ENCODE measurements at regions not wholly inside any gene's neighbourhood (a gene's known extent, or its start where the extent isn't known, plus 50 kb on each side); places are given as distances from the start of the nearest gene placed in this dataset.

DNA sequence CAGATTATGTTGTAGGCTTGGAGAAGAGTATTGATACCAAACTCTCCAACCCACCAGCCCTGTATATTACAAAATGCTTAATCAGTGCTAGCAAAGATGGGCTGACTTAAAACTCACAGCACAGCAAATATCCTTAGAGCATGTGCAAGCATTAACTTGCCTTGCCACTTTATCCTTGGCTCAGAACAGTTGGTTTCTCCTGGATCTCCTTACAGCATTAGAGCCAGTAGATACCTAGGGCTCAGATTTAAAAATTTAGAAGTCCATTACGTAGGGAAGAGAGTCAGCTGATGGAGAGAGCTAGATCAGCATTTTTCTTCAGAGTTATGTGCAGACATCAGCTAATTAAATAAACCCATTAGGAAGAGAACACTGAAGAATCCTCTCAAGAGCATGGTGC is 198.5 kb upstream of the ZBED5 start:
- TF ChIP-seq EZH2phosphoT487 (IDR thresholded peaks at IDR 0.05; ENCODE audit: insufficient read depth, low read depth): no peak
- no peak for TF ChIP-seq EZH2 (IDR thresholded peaks at IDR 0.05; ENCODE audit: insufficient read depth, poor library complexity, severe bottlenecking)

All from GM23248 (cell line).